ENCODE measurements at regions not wholly inside any gene's neighbourhood (a gene's known extent, or its start where the extent isn't known, plus 50 kb on each side); places are given as distances from the start of the nearest gene placed in this dataset.

DNA sequence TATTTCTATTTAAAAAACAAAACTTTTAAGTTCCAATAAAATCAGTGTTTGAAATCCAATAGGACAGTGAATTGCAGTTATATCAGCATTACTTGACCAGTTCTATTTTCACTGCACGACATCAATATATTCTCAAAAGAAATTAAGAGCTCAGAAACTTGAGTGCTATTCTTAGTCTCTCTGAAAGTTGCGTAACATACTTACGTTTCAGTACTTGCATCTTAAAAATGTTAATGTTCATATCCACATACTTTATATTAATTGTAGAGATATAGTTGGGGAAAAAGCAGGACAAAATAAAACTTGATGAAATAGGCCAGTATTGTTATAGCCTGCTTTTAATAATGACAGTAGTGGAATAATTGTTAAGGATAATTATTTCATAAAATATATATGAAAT, 720.5 kb upstream of the PCDH9 start:
- no peak for TF ChIP-seq POLR2A (IDR thresholded peaks at IDR 0.05)
- TF ChIP-seq, protein P1, sequence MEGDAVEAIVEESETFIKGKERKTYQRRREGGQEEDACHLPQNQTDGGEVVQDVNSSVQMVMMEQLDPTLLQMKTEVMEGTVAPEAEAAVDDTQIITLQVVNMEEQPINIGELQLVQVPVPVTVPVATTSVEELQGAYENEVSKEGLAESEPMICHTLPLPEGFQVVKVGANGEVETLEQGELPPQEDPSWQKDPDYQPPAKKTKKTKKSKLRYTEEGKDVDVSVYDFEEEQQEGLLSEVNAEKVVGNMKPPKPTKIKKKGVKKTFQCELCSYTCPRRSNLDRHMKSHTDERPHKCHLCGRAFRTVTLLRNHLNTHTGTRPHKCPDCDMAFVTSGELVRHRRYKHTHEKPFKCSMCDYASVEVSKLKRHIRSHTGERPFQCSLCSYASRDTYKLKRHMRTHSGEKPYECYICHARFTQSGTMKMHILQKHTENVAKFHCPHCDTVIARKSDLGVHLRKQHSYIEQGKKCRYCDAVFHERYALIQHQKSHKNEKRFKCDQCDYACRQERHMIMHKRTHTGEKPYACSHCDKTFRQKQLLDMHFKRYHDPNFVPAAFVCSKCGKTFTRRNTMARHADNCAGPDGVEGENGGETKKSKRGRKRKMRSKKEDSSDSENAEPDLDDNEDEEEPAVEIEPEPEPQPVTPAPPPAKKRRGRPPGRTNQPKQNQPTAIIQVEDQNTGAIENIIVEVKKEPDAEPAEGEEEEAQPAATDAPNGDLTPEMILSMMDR (IDR thresholded peaks at IDR 0.05): no peak

Measured in transverse colon (tissue), 3 donors.